Epithelial cell of esophagus (primary cell): ENCODE measurements at regions not wholly inside any gene's neighbourhood (a gene's known extent, or its start where the extent isn't known, plus 50 kb on each side); places are given as distances from the start of the nearest gene placed in this dataset.

Experiments used
- DNase-seq: peaks from one replicate; pipeline ENCODE4 v3.0.0; 2010; ENCODE audit warnings: low read depth
- H3K4me3 ChIP-seq: 2 replicates; pipeline ENCODE4 v1.5.1; 2011; ENCODE audit warnings: mild to moderate bottlenecking, low read length, control low read depth
- TF ChIP-seq, protein P1 (sequence below): IDR thresholded peaks from 2 replicates; pipeline ENCODE4 v1.5.1; 2011; ENCODE audit warnings: low read depth, mild to moderate bottlenecking, low read length, control low read depth, inconsistent platforms; ENCODE audit not compliant: insufficient read depth; ENCODE audit errors: missing control alignments

DNA sequence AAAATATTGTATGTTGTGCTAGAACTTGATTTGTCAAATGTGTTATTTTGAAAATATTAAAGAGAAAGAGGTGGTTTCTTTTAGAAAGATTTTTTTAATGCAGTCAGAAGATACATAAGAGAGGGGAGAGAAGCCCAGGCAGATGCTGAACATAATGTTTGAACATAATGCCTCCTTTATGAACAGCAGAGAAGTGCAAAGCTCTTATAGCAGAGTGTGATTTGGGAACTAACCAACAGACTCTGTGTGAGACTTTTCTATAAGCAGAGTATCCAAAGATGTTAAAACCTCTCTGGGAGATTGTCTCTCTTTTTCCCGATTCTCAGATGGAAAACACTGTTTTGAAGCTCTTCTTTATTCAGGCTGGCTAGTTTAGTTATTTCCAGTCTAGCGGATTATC lies 1274.1 kb upstream of the SPRY2 start:
- TF ChIP-seq, protein P1, sequence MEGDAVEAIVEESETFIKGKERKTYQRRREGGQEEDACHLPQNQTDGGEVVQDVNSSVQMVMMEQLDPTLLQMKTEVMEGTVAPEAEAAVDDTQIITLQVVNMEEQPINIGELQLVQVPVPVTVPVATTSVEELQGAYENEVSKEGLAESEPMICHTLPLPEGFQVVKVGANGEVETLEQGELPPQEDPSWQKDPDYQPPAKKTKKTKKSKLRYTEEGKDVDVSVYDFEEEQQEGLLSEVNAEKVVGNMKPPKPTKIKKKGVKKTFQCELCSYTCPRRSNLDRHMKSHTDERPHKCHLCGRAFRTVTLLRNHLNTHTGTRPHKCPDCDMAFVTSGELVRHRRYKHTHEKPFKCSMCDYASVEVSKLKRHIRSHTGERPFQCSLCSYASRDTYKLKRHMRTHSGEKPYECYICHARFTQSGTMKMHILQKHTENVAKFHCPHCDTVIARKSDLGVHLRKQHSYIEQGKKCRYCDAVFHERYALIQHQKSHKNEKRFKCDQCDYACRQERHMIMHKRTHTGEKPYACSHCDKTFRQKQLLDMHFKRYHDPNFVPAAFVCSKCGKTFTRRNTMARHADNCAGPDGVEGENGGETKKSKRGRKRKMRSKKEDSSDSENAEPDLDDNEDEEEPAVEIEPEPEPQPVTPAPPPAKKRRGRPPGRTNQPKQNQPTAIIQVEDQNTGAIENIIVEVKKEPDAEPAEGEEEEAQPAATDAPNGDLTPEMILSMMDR, result no peak
- H3K4me3 ChIP-seq, result no peak overlapping the region
- DNase-seq, result no peak

DNA sequence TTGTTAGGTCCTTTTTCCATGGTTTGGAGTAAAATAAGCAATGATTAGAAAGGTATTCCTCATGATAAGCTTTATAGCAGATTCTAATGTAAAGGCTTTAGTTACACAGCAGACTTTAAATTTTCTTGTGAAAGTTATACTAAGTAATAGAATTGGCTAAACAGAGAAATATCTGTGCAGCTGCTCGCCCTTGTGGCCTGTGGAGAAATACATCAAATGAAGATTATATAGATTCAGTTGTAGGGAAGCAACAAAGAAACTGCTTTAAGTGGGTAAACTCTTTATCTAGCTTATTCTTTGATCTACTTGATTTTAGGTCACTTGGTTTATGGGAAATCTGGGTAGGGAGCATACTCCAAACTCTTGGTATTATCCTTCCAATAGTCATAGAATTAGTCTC lies 1269.7 kb upstream of the SPRY2 start:
- no peak overlapping the region for H3K4me3 ChIP-seq
- DNase-seq, result no peak
- TF ChIP-seq, protein P1, result peak; percentile 20

DNA sequence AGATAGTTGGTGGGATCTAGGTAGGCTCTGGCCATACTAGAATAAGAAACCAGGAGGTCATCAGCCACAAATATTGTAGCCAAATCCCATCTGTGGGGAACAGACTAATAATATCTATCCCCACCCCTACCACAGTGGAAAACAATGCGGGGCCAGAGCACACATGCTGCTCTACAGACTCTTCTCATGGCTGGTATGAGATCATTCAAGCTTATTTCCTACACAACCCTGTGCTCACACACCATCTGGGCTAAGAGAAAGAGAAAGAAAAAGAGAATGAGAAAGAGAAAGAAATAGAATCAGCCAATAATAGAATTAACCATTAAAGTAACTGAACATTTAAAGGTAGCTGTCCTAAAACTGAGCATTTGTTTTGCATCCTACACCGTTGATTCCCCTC lies 1268.4 kb upstream of the SPRY2 start:
- no peak overlapping the region for H3K4me3 ChIP-seq
- no peak for DNase-seq
- TF ChIP-seq, protein P1, result no peak

DNA sequence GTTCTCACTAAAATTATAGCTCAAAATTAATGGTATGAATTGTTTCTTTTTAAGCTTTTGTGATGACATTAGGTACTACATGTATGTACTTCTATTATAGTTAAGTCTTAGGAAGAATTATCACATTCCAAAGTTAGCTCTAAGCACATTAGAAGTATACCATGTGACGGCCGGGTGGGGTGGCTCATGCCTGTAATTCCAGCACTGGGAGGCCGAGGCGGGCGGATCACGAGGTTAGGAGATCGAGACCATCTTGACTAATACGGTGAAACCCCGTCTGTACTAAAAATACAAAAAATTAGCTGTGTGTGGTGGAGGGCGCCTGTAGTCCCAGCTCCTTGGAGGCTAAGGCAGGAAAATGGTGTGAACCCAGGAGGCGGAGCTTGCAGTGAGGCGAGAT lies 1265.1 kb upstream of the SPRY2 start:
- DNase-seq, result no peak
- H3K4me3 ChIP-seq, result no peak overlapping the region
- TF ChIP-seq, protein P1, result no peak

DNA sequence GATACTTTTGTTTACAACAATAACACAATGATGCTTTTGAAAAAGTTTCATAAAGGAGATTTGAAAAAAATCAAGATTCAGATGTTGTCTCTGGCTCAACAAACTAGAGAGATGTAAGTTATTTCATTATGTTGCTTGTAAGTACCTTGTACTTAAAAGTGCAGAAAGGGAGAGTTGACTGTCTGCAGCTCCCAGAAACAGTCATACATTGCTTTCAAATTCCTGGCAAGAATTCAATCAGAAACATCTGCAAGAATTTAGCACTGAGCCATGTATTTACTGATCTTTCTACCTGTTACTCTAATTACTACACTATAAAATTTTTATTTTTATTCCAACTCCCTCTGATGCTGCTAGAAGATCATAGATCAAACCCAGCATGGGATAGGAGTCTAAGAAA lies 1261.3 kb upstream of the SPRY2 start:
- TF ChIP-seq, protein P1, result no peak
- H3K4me3 ChIP-seq, result no peak overlapping the region
- no peak for DNase-seq

DNA sequence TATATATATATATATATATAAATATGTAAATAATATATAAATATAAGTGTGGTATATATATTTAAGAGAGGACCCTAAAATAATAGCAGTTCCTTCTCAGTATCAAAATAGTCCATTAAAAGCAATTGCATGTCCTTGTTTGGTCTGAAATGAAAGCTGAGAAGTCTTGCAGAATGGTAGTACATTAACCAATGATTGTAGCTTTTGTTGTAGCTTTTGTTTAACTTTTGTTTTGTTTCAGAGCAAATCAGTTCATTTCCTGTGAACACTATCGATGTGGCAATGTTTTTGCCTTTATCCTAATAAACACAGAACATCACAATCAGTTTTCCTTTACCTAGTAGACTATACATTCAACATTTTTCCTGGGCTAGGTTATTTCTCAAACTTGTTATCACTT lies 1256.2 kb upstream of the SPRY2 start:
- no peak for DNase-seq
- H3K4me3 ChIP-seq, result no peak overlapping the region
- TF ChIP-seq, protein P1, result no peak

DNA sequence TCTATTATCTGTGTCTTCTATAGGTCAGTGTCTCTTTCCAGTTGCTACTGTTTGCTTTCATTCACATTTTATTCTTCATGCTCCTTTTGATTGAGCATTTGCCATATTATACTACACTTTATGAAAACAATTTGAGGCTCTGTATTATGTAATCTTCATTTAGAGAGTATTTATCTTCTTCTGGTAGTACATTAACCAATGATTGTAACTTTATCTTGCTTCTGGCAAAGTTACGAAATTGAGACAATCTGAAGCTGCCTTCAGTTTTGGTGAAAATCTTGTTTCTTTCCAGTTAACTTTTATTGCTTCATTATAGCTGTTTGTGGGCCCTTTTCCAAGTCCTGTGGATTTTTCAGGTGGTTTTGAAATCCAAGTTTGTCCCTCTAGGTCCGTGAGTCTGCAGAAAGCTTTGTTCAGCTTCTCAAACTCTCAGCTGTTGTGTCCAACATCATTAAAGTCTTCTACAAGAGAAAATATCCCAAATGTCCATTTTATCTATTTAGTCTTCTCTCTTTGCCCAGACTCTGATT lies 1255.4 kb upstream of the SPRY2 start:
- DNase-seq, result no peak
- TF ChIP-seq, protein P1, result no peak

More for the DNA sequence above, 1255.4 kb upstream of the SPRY2 start:
- H3K4me3 ChIP-seq, result no peak overlapping the region
